ENCODE measurements at regions not wholly inside any gene's neighbourhood (a gene's known extent, or its start where the extent isn't known, plus 50 kb on each side); places are given as distances from the start of the nearest gene placed in this dataset.

DNA sequence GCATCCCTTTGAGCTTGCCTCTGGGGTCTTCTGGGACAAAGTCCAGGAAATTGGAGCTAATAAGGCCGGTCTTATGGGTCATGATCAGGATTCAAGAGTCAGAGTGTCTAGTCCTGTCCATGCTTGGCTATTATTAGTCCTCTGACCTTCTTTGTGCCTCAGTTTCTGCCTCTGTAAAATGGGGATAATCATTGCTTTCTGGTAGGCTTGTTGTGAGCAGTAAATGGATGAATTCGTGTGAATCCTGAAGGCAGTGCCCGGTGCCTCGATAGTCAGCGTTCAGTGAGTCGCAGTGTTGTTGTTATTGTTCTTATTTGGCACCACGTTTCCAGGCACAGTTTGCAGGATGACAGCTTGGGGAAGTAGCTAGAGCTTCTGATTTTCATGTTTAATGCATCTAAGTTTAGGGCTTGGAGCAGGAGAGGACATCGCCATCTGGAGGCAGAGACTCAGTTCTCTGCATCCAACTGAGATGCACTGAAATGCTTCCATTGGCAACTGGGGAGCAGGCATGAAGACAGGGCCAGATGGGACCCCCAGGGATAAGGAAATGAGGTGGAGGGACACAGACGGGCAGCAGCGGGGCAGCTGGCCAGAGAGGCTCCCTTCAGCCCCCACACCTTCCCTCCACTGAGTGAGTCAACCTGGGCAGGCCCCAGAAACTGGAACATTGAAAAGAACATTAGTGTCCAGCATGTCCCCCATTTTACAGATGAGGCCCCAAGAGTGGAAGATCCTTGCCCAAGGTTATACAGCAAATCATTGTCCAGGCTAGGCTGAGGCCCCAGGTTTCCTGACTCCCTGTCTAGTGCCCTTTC lies 160.3 kb downstream of the PTPRU start:
- TF ChIP-seq, protein P1, sequence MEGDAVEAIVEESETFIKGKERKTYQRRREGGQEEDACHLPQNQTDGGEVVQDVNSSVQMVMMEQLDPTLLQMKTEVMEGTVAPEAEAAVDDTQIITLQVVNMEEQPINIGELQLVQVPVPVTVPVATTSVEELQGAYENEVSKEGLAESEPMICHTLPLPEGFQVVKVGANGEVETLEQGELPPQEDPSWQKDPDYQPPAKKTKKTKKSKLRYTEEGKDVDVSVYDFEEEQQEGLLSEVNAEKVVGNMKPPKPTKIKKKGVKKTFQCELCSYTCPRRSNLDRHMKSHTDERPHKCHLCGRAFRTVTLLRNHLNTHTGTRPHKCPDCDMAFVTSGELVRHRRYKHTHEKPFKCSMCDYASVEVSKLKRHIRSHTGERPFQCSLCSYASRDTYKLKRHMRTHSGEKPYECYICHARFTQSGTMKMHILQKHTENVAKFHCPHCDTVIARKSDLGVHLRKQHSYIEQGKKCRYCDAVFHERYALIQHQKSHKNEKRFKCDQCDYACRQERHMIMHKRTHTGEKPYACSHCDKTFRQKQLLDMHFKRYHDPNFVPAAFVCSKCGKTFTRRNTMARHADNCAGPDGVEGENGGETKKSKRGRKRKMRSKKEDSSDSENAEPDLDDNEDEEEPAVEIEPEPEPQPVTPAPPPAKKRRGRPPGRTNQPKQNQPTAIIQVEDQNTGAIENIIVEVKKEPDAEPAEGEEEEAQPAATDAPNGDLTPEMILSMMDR (IDR thresholded peaks at IDR 0.05; ENCODE audit: insufficient read depth, missing control alignments): peak; percentile 28
- FAIRE-seq: no peak
- no peak for DNase-seq (ENCODE audit: insufficient read length, low spot score)

DNA sequence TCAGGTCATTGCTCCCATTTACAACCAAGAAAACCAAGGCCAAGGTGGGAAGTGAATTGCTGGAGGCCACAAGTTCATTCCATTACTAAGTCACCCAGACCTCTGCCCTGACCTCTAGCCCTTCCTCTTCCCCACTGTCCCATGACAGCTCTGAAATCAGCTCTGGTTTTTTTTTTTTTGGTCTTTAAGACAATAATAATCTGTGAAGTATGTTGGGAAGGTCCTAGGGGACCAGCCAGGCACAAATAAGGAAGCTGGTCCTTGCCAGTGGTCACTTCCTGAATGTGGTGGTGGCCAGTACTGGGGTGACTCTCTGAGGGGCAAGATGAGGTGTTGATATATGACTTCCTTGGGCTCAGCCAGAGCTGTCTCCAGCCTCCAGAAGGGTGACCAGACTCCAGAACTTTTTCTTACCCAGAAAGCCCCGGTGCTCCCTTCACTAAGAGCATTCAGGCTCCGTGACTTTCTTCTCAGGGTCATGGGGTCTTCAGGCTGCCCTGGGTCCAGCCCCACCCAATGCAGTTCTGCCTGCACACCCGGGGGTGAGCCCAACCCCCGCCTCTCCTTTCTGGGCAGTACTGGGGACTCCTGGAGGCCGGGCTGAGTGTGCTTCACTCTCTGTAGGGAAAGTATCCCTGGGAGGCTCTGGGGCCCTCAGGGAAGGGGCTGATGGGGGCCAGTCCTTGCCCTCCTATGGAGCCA lies 159.6 kb downstream of the PTPRU start:
- FAIRE-seq (no peak), DNase-seq (ENCODE audit: insufficient read length, low spot score) (no peak)
- TF ChIP-seq, protein P1 (IDR thresholded peaks at IDR 0.05; ENCODE audit: insufficient read depth, missing control alignments): no peak

DNA sequence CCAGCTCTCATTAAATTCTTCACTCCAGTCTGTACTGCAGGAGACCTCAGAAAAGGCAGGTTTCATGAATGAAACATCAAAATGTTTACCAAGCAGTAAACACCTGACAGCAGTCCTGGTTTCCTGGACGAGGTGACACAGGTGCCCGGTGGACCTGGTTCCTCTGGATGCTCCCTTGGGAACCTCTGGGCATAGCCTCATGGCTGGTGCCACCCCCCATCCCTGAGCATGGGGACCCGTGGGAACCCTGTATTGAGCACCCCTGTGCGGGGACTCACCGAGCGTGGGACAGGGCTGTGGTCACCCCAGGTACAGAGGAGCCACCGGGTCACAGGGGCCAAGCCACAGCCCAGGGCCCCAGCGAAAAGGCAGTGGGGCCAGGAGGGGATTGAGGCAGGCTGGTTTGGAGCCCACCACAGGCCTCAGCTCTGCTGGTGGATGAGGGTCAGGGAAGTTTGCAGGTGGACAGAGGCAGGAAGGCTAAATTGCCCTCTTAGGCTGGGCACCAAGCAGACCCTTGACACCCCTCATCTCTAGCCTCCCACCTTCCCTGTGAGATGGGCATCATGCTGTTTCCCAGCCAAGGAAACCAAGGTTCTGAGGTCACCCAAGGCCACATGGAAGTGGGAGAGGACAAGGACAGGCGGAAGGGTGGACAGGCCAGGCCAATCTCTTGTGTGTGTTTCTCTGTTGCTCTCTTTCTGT lies 158.4 kb downstream of the PTPRU start:
- DNase-seq (ENCODE audit: insufficient read length, low spot score) (peak; percentile 2), FAIRE-seq (no peak)
- TF ChIP-seq, protein P1 (IDR thresholded peaks at IDR 0.05; ENCODE audit: insufficient read depth, missing control alignments): no peak

DNA sequence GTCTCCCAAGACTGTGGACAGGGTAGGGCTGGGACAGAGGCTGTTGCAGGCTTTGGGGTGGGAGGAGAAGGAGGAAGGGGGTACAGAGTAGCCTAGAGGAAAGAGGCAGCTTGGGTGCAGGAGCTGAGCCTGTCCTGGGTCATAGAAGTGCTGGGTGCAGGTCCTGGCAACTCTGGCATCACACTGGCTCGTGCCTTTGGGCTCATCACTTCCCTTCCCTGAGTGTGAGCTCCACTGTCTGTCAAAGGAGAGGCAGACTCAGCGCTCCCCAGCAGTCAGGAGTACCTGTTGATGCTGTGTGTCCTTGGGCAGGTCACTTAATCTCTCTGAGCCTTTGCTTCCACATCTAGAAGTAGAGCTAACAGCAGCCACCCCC lies 157.1 kb downstream of the PTPRU start:
- FAIRE-seq (no peak), DNase-seq (ENCODE audit: insufficient read length, low spot score) (no peak)
- TF ChIP-seq, protein P1 (IDR thresholded peaks at IDR 0.05; ENCODE audit: insufficient read depth, missing control alignments): no peak

DNA sequence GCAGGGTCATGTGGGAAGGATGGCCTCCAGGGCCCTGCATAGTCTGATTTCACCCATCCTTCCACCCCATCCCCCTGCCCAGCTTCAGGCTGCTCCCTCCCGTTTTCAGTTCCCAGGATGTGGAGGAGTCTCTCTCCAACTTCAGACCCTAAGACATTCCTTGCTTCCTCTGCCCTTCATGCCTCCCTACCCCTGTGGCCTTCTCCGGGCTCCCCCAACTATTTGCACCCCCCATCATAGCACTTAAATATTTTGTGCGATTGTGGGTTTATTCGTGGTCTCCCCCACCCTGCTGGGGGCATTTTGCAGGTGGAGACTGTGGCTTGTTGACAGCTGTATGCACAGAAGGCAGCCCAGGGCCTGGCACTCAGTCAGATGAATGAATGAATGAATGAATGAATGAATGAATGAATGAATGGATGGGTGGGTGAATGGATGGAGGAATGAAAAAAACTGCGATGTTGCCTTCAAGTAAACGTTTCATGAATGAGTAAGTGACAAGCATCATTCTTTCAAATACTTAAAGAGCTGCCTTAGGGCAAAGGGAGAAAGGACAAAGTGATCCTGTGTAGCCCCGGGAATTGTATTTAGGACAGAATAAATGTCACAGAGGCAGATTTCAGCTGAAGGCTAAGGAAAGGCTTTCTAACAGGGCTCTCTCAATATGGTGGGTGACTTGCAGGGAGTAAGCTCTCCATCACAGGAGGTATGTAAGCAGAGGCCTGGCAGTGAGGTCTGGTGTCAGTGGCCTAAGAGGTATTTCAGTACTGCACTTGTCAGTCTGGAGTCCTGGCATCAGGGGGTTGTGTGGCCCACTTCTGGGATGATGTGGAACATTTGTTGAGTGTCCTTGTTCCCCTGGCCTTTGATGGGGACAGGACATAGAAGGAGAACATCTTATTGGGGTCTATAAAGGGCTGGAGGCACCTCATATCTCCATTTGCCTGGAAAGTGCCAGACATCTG lies 156.4 kb downstream of the PTPRU start:
- DNase-seq (ENCODE audit: insufficient read length, low spot score) (peak; percentile 6), FAIRE-seq (no peak)
- TF ChIP-seq, protein P1 (IDR thresholded peaks at IDR 0.05; ENCODE audit: insufficient read depth, missing control alignments): no peak

DNA sequence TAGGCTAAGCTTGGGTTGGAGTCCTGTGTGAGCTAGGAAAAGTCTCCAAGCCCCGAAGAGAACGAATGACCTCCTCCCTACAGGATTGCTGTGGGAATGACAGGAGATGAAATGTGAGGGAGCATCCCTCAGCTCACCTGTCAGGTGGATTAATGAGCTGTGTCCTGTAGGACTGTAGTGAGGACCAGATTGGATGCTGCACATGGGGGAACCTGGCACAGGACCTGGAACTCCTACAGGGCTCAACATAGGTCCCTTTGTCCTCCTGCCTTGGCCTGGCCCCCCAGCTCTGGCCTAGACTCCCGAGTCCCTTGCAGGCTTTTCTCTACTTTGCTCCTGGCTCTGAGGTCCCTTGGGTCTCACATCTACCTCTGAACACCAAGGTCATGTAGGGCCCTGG lies 155.7 kb downstream of the PTPRU start:
- DNase-seq (ENCODE audit: insufficient read length, low spot score) (no peak), FAIRE-seq (no peak)
- TF ChIP-seq, protein P1 (IDR thresholded peaks at IDR 0.05; ENCODE audit: insufficient read depth, missing control alignments): no peak

All from D721Med (cell line).